ENCODE measurements at regions not wholly inside any gene's neighbourhood (a gene's known extent, or its start where the extent isn't known, plus 50 kb on each side); places are given as distances from the start of the nearest gene placed in this dataset.

GRCh38 chr22:49497266-49497665 is 330.4 kb downstream of the BRD1 start:
- no peak for DNase-seq

- no peak for DNase-seq
Observed at GRCh38 chr22:49494555-49494954, 333.1 kb downstream of the BRD1 start.

GRCh38 chr22:49492741-49493251 is 334.9 kb downstream of the BRD1 start:
- DNase-seq, result no peak

- DNase-seq, result no peak
Observed at GRCh38 chr22:49492308-49492707, 335.4 kb downstream of the BRD1 start.

GRCh38 chr22:49491726-49492125 is 335.9 kb downstream of the BRD1 start:
- DNase-seq, result no peak

- no peak for DNase-seq
Observed at GRCh38 chr22:49491221-49491635, 336.4 kb downstream of the BRD1 start.

GRCh38 chr22:49490692-49491091 is 337.0 kb downstream of the BRD1 start:
- DNase-seq, result no peak

- no peak for DNase-seq
Observed at GRCh38 chr22:49489821-49490220, 337.9 kb downstream of the BRD1 start.

- no peak for DNase-seq
Observed at GRCh38 chr22:49488943-49489342, 338.7 kb downstream of the BRD1 start.

GRCh38 chr22:49487950-49488349 is 339.7 kb downstream of the BRD1 start:
- DNase-seq, result no peak

GRCh38 chr22:49486225-49486624 is 341.4 kb downstream of the BRD1 start:
- DNase-seq, result no peak

- DNase-seq, result no peak
Observed at GRCh38 chr22:49483946-49484345, 343.7 kb downstream of the BRD1 start.

- DNase-seq, result no peak
Observed at GRCh38 chr22:49483281-49483870, 344.3 kb downstream of the BRD1 start.

- no peak for DNase-seq
Observed at GRCh38 chr22:49482811-49483210, 344.9 kb downstream of the BRD1 start.

- DNase-seq, result no peak
Observed at GRCh38 chr22:49481659-49482399, 345.8 kb downstream of the BRD1 start.

- DNase-seq, result no peak
Observed at GRCh38 chr22:49480896-49481658, 346.6 kb downstream of the BRD1 start.

GRCh38 chr22:49480331-49480730 is 347.3 kb downstream of the BRD1 start:
- DNase-seq, result no peak

GRCh38 chr22:49479566-49479965 is 348.1 kb downstream of the BRD1 start:
- no peak for DNase-seq

GRCh38 chr22:49476800-49477400 is 350.8 kb downstream of the BRD1 start:
- DNase-seq, result no peak

GRCh38 chr22:49476176-49476575 is 351.5 kb downstream of the BRD1 start:
- DNase-seq, result no peak

GRCh38 chr22:49475253-49475652 is 352.4 kb downstream of the BRD1 start:
- no peak for DNase-seq

- no peak for DNase-seq
Observed at GRCh38 chr22:49473286-49473685, 354.4 kb downstream of the BRD1 start.

- no peak for DNase-seq
Observed at GRCh38 chr22:49470741-49471503, 356.8 kb downstream of the BRD1 start.
